HFF-Myc (cell line): ENCODE measurements at regions not wholly inside any gene's neighbourhood (a gene's known extent, or its start where the extent isn't known, plus 50 kb on each side); places are given as distances from the start of the nearest gene placed in this dataset.

Experiments used
- DNase-seq: peaks from one replicate; pipeline ENCODE4 v3.0.0-alpha.2; 2011; ENCODE audit warnings: low read depth; ENCODE audit errors: extremely low read depth
- H3K4me3 ChIP-seq: replicated peaks from 2 replicates; pipeline ENCODE4 v1.5.1; 2011; ENCODE audit warnings: low read depth, mild to moderate bottlenecking, control low read depth, low read length
- TF ChIP-seq, protein P1 (sequence below): IDR thresholded peaks from 2 replicates; pipeline ENCODE4 v1.5.1; 2012; ENCODE audit warnings: mild to moderate bottlenecking, low read depth, low read length, control low read depth; ENCODE audit errors: missing control alignments

DNA sequence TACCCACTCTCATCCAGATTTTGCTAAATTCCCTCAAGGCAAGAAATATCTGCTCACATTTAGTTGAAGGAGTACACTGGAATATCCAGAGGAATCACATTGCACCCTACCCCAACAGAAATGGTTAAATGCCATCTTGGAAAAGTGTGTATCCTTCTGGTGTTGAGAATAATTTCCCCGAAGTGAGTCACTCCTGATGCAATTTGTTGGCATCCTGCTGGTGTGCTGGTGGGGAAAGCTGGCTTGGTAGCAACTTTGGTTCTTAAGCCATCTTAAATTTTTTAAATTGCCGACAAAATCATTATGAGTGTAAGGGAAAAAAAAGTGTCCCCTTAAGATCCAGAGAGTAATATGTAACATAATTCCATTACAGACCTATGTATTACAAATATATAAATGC lies 337.3 kb upstream of the DACH1 start:
- no peak for DNase-seq
- no peak overlapping the region for H3K4me3 ChIP-seq
- TF ChIP-seq, protein P1, sequence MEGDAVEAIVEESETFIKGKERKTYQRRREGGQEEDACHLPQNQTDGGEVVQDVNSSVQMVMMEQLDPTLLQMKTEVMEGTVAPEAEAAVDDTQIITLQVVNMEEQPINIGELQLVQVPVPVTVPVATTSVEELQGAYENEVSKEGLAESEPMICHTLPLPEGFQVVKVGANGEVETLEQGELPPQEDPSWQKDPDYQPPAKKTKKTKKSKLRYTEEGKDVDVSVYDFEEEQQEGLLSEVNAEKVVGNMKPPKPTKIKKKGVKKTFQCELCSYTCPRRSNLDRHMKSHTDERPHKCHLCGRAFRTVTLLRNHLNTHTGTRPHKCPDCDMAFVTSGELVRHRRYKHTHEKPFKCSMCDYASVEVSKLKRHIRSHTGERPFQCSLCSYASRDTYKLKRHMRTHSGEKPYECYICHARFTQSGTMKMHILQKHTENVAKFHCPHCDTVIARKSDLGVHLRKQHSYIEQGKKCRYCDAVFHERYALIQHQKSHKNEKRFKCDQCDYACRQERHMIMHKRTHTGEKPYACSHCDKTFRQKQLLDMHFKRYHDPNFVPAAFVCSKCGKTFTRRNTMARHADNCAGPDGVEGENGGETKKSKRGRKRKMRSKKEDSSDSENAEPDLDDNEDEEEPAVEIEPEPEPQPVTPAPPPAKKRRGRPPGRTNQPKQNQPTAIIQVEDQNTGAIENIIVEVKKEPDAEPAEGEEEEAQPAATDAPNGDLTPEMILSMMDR = no peak

DNA sequence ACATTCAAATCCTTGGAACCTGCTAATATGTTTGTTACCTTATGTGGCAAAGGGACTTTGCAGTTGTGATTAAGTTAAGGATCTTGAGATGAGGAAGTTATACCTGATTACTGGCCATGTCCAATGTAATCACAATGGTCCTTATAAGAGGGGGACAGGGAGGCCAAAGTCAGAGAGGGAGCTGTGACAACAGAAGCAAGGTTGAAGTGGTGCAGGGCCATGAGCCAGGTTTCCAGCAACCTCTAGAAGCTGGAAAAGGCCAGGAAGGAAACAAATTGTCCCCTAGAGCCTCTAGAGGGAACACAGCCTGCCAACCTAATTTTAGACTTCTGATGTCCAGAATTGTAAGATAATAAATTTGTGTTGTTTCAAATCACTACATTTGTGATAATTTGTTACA lies 334.7 kb upstream of the DACH1 start:
- no peak for DNase-seq
- TF ChIP-seq, protein P1 = no peak
- H3K4me3 ChIP-seq = no peak overlapping the region

DNA sequence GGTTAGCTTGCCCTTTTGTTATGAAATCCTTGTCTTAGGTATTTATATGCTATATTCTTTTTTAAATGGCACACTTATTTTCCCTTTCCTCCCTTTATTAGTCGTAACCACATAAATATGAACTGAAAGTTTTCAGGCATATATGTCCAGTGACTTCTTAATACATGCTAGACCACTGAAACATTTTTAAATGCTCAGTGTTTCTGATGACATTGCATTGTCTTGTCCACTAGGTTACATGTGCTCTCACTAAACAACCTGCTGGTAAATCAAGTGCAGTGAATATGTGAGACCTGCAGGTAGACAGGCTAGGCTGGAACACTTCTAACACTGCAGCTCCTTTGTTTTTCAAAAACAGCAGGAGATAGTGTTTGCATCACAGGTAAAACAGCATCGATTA lies 332.6 kb upstream of the DACH1 start:
- TF ChIP-seq, protein P1 = no peak
- no peak overlapping the region for H3K4me3 ChIP-seq
- DNase-seq = no peak

DNA sequence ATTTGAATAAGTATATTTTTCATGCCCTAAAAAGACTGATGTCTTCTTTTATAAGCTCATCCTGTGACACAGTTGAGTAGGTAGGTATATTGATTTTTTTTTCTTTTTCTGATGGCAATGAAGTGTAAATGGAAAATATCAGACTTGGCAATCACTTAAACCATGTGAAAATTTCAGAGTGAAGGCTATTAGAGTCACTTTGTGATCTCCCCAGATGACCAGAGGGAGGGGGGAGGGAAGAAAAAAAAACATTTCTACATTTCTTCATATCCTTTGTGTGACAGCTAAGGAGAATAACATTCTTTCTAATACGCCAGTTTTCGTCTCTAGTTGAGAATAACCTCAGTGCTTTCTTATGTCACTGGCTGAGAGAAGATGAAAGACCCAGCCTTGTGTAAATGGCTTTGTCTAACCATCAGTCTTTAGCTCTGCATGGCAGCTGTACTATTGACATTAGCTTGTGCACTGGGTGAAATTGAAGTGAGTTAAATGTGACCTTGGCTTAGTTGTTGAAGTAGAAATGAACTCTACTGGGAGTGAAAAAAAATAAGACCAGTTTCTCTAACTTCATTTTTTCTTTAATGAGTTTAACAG lies 332.1 kb upstream of the DACH1 start:
- TF ChIP-seq, protein P1 = no peak
- no peak for DNase-seq
- no peak overlapping the region for H3K4me3 ChIP-seq

DNA sequence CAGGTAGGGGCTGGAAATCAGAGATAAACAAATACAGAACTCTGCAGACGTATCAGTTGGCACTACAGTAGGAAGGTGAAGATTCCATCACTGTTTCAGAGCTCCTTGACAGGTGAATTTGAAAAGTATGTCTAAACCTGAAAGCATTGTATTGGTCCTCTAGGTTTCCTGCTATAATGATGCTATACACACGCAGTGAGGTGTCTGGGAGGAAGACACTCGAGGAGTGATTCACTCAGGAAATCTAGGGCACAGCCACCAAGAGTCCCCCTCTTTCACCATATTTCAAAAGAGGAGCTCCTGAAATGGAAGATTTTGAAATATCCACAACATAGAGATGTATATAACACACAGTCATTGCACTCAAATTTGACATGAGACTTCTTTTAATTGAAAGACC lies 331.0 kb upstream of the DACH1 start:
- H3K4me3 ChIP-seq = no peak overlapping the region
- DNase-seq = no peak
- TF ChIP-seq, protein P1 = no peak

DNA sequence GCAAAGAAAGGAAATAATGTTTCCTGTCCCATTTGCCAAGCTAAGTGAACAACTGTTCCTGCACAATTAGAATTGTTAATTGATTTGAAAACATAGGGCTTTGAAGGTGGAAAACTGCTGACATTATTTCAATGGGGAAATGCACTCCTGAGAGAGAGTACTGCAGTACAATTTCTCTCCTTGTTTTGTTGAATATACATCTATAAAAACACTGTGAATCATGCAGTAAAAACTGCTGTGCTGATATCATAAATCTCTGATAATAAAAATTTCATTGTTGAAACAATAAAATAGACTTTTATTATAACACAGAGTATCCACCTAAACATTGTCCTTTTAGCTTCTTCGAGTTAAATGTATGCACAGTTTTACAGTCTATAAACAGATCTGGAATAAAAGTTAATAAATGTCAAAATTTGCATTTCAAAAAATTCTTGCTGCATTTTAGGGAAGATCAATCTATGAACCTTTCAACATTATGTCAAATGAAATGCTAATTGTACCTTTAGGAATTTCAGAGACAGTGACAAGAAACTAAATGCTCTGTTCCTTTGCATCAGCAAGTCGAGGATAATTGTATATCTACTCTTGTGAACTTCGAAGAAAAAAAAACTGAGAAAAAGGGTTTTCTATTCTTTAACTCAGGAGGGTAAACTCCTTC lies 328.2 kb upstream of the DACH1 start:
- DNase-seq = no peak
- no peak overlapping the region for H3K4me3 ChIP-seq
- TF ChIP-seq, protein P1 = no peak
